ENCODE measurements at regions not wholly inside any gene's neighbourhood (a gene's known extent, or its start where the extent isn't known, plus 50 kb on each side); places are given as distances from the start of the nearest gene placed in this dataset.

DNA sequence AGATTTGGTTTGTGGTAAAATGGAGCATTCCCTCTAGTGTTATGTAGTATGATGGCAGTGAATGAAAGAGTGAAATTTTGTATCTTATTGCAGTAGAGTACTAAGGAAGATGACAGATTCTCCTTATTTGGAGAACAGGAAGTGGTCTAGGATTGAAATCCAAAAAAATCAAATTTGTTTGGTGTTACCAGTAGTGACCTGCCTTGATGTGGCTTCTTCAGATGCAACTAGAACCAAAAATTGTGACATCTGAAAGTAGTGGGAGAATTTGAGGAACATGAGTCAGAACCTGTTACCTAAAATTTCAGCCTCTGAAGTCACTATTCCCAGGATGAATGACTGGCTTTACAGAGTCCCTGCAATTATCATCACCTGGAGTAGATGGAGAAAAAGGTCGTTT, 165.9 kb downstream of the KLF5 start:
- DNase-seq (ENCODE audit: low read depth, low spot score) (no peak), ATAC-seq (no peak)
- no peak overlapping the region for H3K4me3 ChIP-seq (ENCODE audit: low read depth in 2 of 2, low read length in 2 of 2)
- ChIA-PET CTCF (no interaction called here), POLR2A (no interaction called here)
- no peaks in the 10 kb centered on the region for H3K9me3 ChIP-seq (ENCODE audit: control insufficient read depth, insufficient read depth, low read depth, low read length)
- H3K27ac ChIP-seq (ENCODE audit: low read length), result no peak overlapping the region
- intact Hi-C loops (cut with micrococcal nuclease; ENCODE audit: unreplicated experiment) (no loop called here), in situ Hi-C loops (cut with HindIII; ENCODE audit: low pct_unique_long_range_greater_than_20kb, low sequenced_read_pairs) (no loop called here)
- no TSS peak for BruUV-seq (replicated peaks)
- no peaks in the 10 kb centered on the region for H3K36me3 ChIP-seq (ENCODE audit: control insufficient read depth, insufficient read depth, low read length)
- H3K4me1 ChIP-seq (ENCODE audit: control insufficient read depth, insufficient read depth, low read length), result no peaks in the 10 kb centered on the region
- H3K27me3 ChIP-seq (ENCODE audit: control insufficient read depth, insufficient read depth, low read length), result no peaks in the 10 kb centered on the region
- TF ChIP-seq TCF7L2 (IDR thresholded peaks at IDR 0.05; ENCODE audit: low read depth, low read length) (no peak), SIN3A (IDR thresholded peaks at IDR 0.05; ENCODE audit: borderline replicate concordance, insufficient read depth, low read depth, low read length) (no peak)
- TF ChIP-seq, protein P1, sequence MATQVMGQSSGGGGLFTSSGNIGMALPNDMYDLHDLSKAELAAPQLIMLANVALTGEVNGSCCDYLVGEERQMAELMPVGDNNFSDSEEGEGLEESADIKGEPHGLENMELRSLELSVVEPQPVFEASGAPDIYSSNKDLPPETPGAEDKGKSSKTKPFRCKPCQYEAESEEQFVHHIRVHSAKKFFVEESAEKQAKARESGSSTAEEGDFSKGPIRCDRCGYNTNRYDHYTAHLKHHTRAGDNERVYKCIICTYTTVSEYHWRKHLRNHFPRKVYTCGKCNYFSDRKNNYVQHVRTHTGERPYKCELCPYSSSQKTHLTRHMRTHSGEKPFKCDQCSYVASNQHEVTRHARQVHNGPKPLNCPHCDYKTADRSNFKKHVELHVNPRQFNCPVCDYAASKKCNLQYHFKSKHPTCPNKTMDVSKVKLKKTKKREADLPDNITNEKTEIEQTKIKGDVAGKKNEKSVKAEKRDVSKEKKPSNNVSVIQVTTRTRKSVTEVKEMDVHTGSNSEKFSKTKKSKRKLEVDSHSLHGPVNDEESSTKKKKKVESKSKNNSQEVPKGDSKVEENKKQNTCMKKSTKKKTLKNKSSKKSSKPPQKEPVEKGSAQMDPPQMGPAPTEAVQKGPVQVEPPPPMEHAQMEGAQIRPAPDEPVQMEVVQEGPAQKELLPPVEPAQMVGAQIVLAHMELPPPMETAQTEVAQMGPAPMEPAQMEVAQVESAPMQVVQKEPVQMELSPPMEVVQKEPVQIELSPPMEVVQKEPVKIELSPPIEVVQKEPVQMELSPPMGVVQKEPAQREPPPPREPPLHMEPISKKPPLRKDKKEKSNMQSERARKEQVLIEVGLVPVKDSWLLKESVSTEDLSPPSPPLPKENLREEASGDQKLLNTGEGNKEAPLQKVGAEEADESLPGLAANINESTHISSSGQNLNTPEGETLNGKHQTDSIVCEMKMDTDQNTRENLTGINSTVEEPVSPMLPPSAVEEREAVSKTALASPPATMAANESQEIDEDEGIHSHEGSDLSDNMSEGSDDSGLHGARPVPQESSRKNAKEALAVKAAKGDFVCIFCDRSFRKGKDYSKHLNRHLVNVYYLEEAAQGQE (IDR thresholded peaks at IDR 0.05; ENCODE audit: insufficient read depth in 1 of 2, low read depth in 2 of 2, low read length in 1 of 2), result no peak
- TF ChIP-seq, protein P2, sequence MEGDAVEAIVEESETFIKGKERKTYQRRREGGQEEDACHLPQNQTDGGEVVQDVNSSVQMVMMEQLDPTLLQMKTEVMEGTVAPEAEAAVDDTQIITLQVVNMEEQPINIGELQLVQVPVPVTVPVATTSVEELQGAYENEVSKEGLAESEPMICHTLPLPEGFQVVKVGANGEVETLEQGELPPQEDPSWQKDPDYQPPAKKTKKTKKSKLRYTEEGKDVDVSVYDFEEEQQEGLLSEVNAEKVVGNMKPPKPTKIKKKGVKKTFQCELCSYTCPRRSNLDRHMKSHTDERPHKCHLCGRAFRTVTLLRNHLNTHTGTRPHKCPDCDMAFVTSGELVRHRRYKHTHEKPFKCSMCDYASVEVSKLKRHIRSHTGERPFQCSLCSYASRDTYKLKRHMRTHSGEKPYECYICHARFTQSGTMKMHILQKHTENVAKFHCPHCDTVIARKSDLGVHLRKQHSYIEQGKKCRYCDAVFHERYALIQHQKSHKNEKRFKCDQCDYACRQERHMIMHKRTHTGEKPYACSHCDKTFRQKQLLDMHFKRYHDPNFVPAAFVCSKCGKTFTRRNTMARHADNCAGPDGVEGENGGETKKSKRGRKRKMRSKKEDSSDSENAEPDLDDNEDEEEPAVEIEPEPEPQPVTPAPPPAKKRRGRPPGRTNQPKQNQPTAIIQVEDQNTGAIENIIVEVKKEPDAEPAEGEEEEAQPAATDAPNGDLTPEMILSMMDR (IDR thresholded peaks at IDR 0.05), result no peak

DNA sequence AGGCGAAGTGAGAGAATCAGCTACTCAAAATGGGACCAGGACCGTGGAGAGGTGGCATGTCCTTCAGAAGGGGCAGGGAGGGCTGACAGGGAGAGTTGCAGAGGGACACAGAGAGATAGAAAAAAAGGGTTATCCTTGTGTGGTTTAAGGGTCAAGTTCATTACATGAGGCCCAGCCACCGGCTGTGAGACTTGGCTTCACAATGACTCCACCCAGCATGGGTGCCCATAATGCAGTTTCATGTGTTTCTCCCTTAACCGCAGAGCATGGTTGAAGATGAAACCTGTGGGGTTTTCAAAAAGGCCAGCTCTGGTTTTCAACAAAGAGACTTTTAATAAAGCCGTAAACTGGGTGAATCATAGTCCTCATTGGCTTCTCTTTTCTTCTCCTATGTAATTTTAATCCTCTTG, 164.6 kb downstream of the KLF5 start:
- Histone ChIP-seq H3K36me3 (ENCODE audit: control insufficient read depth, insufficient read depth, low read length) (no peaks in the 10 kb centered on the region), H3K27me3 (ENCODE audit: control insufficient read depth, insufficient read depth, low read length) (no peaks in the 10 kb centered on the region), H3K4me3 (ENCODE audit: low read depth in 2 of 2, low read length in 2 of 2) (no peak overlapping the region), H3K9me3 (ENCODE audit: control insufficient read depth, insufficient read depth, low read depth, low read length) (no peaks in the 10 kb centered on the region), H3K4me1 (ENCODE audit: control insufficient read depth, insufficient read depth, low read length) (no peaks in the 10 kb centered on the region), H3K27ac (ENCODE audit: low read length) (no peak overlapping the region)
- ChIA-PET CTCF (no interaction called here), POLR2A (no interaction called here)
- in situ Hi-C loops (cut with HindIII; ENCODE audit: low pct_unique_long_range_greater_than_20kb, low sequenced_read_pairs), result no loop called here
- TF ChIP-seq, protein P1 (IDR thresholded peaks at IDR 0.05; ENCODE audit: insufficient read depth in 1 of 2, low read depth in 2 of 2, low read length in 1 of 2), result no peak
- TF ChIP-seq TCF7L2 (IDR thresholded peaks at IDR 0.05; ENCODE audit: low read depth, low read length) (no peak), POLR2AphosphoS5 (IDR thresholded peaks at IDR 0.05; ENCODE audit: low read depth, low read length) (no peak)
- DNase-seq (ENCODE audit: low read depth, low spot score) (no peak), ATAC-seq (no peak)
- no TSS peak for BruUV-seq (replicated peaks)
- intact Hi-C loops (cut with micrococcal nuclease; ENCODE audit: unreplicated experiment), result no loop called here
